Liver (tissue), 8 donors: ENCODE measurements at regions not wholly inside any gene's neighbourhood (a gene's known extent, or its start where the extent isn't known, plus 50 kb on each side); places are given as distances from the start of the nearest gene placed in this dataset.

Experiments
- DNase-seq: peaks from one replicate; pipeline ENCODE4 v3.0.0-alpha.2; 2017; ENCODE audit warnings: low spot score
- H3K27ac ChIP-seq, 2 donors: one replicate each; pipeline ENCODE4 v1.7.0; 2013; ENCODE audit warnings: inconsistent platforms in 2 of 2, low read length in 2 of 2, control low read depth in 1 of 2, low read depth in 1 of 2, mild to moderate bottlenecking in 1 of 2
- H3K27me3 ChIP-seq, 4 donors: one replicate each; pipeline versions ENCODE4 v1.6.1 to v1.7.0; 2013; ENCODE audit warnings: low read length in 3 of 4, inconsistent platforms in 1 of 4, mild to moderate bottlenecking in 1 of 4, moderate library complexity in 1 of 4; ENCODE audit not compliant: control insufficient read depth in 4 of 4, insufficient read depth in 4 of 4
- H3K36me3 ChIP-seq, 4 donors: one replicate each; pipeline versions ENCODE4 v1.6.1 to v1.7.0; 2013; ENCODE audit warnings: low read length in 3 of 4, mild to moderate bottlenecking in 3 of 4, low read depth in 1 of 4, moderate library complexity in 1 of 4; ENCODE audit not compliant: control insufficient read depth in 4 of 4, insufficient read depth in 3 of 4
- H3K4me1 ChIP-seq, 4 donors: one replicate each; pipeline versions ENCODE4 v1.6.1 to v1.7.0; 2013; ENCODE audit warnings: low read length in 3 of 4, mild to moderate bottlenecking in 3 of 4, moderate library complexity in 1 of 4; ENCODE audit not compliant: control insufficient read depth in 4 of 4, insufficient read depth in 4 of 4
- H3K4me3 ChIP-seq, 3 donors: one replicate each; pipeline versions ENCODE4 v1.6.1 to v1.7.0; 2013; ENCODE audit warnings: low read length in 3 of 3, control low read depth in 1 of 3, low read depth in 1 of 3, mild to moderate bottlenecking in 1 of 3
- H3K9ac ChIP-seq, 2 donors: one replicate each; pipeline ENCODE4 v1.7.0; 2013; ENCODE audit warnings: low read length in 2 of 2, mild to moderate bottlenecking in 2 of 2, moderate library complexity in 2 of 2, control low read depth in 1 of 2, low read depth in 1 of 2
- H3K9me3 ChIP-seq, 4 donors: one replicate each; pipeline versions ENCODE4 v1.6.1 to v1.7.0; 2013; ENCODE audit warnings: low read length in 3 of 4; ENCODE audit not compliant: control insufficient read depth in 4 of 4
- ATF3 ChIP-seq: IDR thresholded peaks from 2 replicates; pipeline ENCODE4 v1.6.1; 2016; ENCODE audit warnings: antibody characterized with exemption
- CTCF ChIP-seq: fragments of 150-350 bp; IDR thresholded peaks from 2 replicates; pipeline ENCODE4 v1.5.1; 2017; ENCODE audit warnings: improper control_type of control experiment, low read depth, low read length; ENCODE audit not compliant: missing input control
- EGR1 ChIP-seq, 2 donors: IDR thresholded peaks; 2 replicates each; pipeline ENCODE4 v1.6.1; 2016 to 2018; ENCODE audit warnings: antibody characterized with exemption in 2 of 2, low read depth in 2 of 2
- FOXA1 ChIP-seq: IDR thresholded peaks from 2 replicates; pipeline ENCODE4 v1.6.1; 2016; ENCODE audit warnings: antibody characterized with exemption
- FOXA2 ChIP-seq: IDR thresholded peaks from 2 replicates; pipeline ENCODE4 v1.6.1; 2016; ENCODE audit warnings: antibody characterized with exemption
- GABPA ChIP-seq, 2 donors: IDR thresholded peaks in 1 of 2; conservative IDR thresholded peaks in 1 of 2; 2 replicates each; pipeline ENCODE4 v1.6.1; 2016; ENCODE audit warnings: antibody characterized with exemption in 2 of 2, mild to moderate bottlenecking in 1 of 2, moderate library complexity in 1 of 2
- HNF4A ChIP-seq, 2 donors: conservative IDR thresholded peaks; 2 replicates each; pipeline ENCODE4 v1.6.1; 2016; ENCODE audit warnings: antibody characterized with exemption in 2 of 2, mild to moderate bottlenecking in 2 of 2
- HNF4G ChIP-seq: IDR thresholded peaks from 2 replicates; pipeline ENCODE4 v1.6.1; 2016; ENCODE audit warnings: antibody characterized with exemption
- JUND ChIP-seq, 2 donors: IDR thresholded peaks; 2 replicates each; pipeline ENCODE4 v1.6.1; 2016; ENCODE audit warnings: antibody characterized with exemption in 2 of 2
- MAX ChIP-seq: IDR thresholded peaks from 2 replicates; pipeline ENCODE4 v1.6.1; 2016; ENCODE audit warnings: antibody characterized with exemption
- NR2F2 ChIP-seq: IDR thresholded peaks from 2 replicates; pipeline ENCODE4 v1.6.1; 2016; ENCODE audit warnings: antibody characterized with exemption
- RAD21 ChIP-seq, 2 donors: IDR thresholded peaks; 2 replicates each; pipeline ENCODE4 v1.6.1; 2016; ENCODE audit warnings: antibody characterized with exemption in 2 of 2, mild to moderate bottlenecking in 2 of 2
- REST ChIP-seq: IDR thresholded peaks from 2 replicates; pipeline ENCODE4 v1.6.1; 2016; ENCODE audit warnings: antibody characterized with exemption, mild to moderate bottlenecking
- RXRA ChIP-seq, 2 donors: IDR thresholded peaks; 2 replicates each; pipeline ENCODE4 v1.6.1; 2017 to 2018; ENCODE audit warnings: antibody characterized with exemption in 2 of 2, mild to moderate bottlenecking in 1 of 2
- SP1 ChIP-seq: IDR thresholded peaks from 2 replicates; pipeline ENCODE4 v1.6.1; 2018; ENCODE audit warnings: antibody characterized with exemption, mild to moderate bottlenecking
- TAF1 ChIP-seq: conservative IDR thresholded peaks from 2 replicates; pipeline ENCODE4 v1.6.1; 2016; ENCODE audit warnings: antibody characterized with exemption, mild to moderate bottlenecking
- YY1 ChIP-seq: IDR thresholded peaks from 2 replicates; pipeline ENCODE4 v1.6.1; 2016; ENCODE audit warnings: antibody characterized with exemption, mild to moderate bottlenecking
- WGBS: extraction: QIAGEN DNeasy Blood & Tissue Kit; methylation state at CpG from one replicate; pipeline ENCODE4 v1.1.7; 2013; 5-methylcytosine and 5-hydroxymethylcytosine counted together
- donor health status: healthy.
- donor health status: healthy.
- donor health status: healthy.
- donor health status: healthy.
- donor health status: healthy.

- H3K9me3 ChIP-seq, result no peaks in the 10 kb centered on the region
- no peak for DNase-seq
- no peak for TF ChIP-seq HNF4G
- TF ChIP-seq MAX, result no peak
- no peak for TF ChIP-seq HNF4A (conservative IDR thresholded peaks at IDR 0.05)
- no peak for TF ChIP-seq ATF3
- no peak for TF ChIP-seq NR2F2
- TF ChIP-seq FOXA2, result no peak
- TF ChIP-seq GABPA (IDR thresholded peaks at IDR 0.05 in 1 of 2, conservative IDR thresholded peaks at IDR 0.05 in 1 of 2), result no peak
- TF ChIP-seq RXRA (IDR thresholded peaks at IDR 0.05), result no peak
- no peak for TF ChIP-seq CTCF
- no peak for TF ChIP-seq TAF1
- TF ChIP-seq REST, result no peak
- TF ChIP-seq EGR1 (IDR thresholded peaks at IDR 0.05; ENCODE audit: low read depth in 2 of 2), result no peak
- no peak for TF ChIP-seq FOXA1
- TF ChIP-seq RAD21 (IDR thresholded peaks at IDR 0.05), result no peak
- TF ChIP-seq SP1, result no peak
- no peak for TF ChIP-seq JUND (IDR thresholded peaks at IDR 0.05)
- 47% methylated on average over 3 of the region's 3 CpGs for whole genome bisulfite sequencing
- no peaks in the 10 kb centered on the region for H3K36me3 ChIP-seq
- no peaks in the 10 kb centered on the region for H3K27me3 ChIP-seq
- H3K4me1 ChIP-seq, result no peaks in the 10 kb centered on the region
- H3K27ac ChIP-seq, result no peak overlapping the region
- no peak overlapping the region for H3K9ac ChIP-seq
- H3K4me3 ChIP-seq, result no peak overlapping the region
Measured at GRCh38 chr3:127512256-127512655, 78.3 kb downstream of the TPRA1 start.

GRCh38 chr3:127501177-127501576 is 89.4 kb downstream of the TPRA1 start:
- WGBS, result 73% methylated on average over 1 of the region's 1 CpG
- no peak for TF ChIP-seq GABPA (IDR thresholded peaks at IDR 0.05 in 1 of 2, conservative IDR thresholded peaks at IDR 0.05 in 1 of 2)
- TF ChIP-seq HNF4G, result no peak
- TF ChIP-seq JUND (IDR thresholded peaks at IDR 0.05), result no peak
- TF ChIP-seq YY1, result no peak
- no peak for TF ChIP-seq RAD21 (IDR thresholded peaks at IDR 0.05)
- TF ChIP-seq NR2F2, result no peak
- no peak for TF ChIP-seq REST
- no peak for TF ChIP-seq HNF4A (conservative IDR thresholded peaks at IDR 0.05)
- no peak for TF ChIP-seq FOXA2
- TF ChIP-seq CTCF, result no peak
- TF ChIP-seq TAF1, result no peak
- TF ChIP-seq RXRA (IDR thresholded peaks at IDR 0.05), result no peak
- TF ChIP-seq MAX, result no peak
- TF ChIP-seq ATF3, result no peak
- TF ChIP-seq EGR1 (IDR thresholded peaks at IDR 0.05; ENCODE audit: low read depth in 2 of 2), result no peak
- no peak for TF ChIP-seq SP1

More at GRCh38 chr3:127501177-127501576, 89.4 kb downstream of the TPRA1 start:
- Histone ChIP-seq H3K27me3 (no peaks in the 10 kb centered on the region), H3K9me3 (peaks cover 0 to 5% (median 0%) of the 10 kb centered on the region in 4 donors), H3K27ac (no peak overlapping the region), H3K4me3 (no peak overlapping the region), H3K36me3 (no peaks in the 10 kb centered on the region), H3K9ac (no peak overlapping the region), H3K4me1 (no peaks in the 10 kb centered on the region)
- no peak for DNase-seq
